Loucy (cell line): ENCODE measurements at regions not wholly inside any gene's neighbourhood (a gene's known extent, or its start where the extent isn't known, plus 50 kb on each side); places are given as distances from the start of the nearest gene placed in this dataset.

Experiments used
- H2AFZ ChIP-seq: fragments of 200-600 bp; sonication (generic); 2 replicates; pipeline ENCODE4 v1.6.0; 2016; ENCODE audit warnings: antibody characterized with exemption, mild to moderate bottlenecking, low read length, moderate library complexity
- H3F3A ChIP-seq: fragments of 200-600 bp; 2 replicates; pipeline ENCODE4 v1.6.0; 2016; ENCODE audit warnings: antibody characterized with exemption, low read depth, mild to moderate bottlenecking
- H3K27me3 ChIP-seq: fragments of 200-600 bp; sonication (generic); 2 replicates; pipeline ENCODE4 v1.6.1; 2014; ENCODE audit warnings: low read length, mild to moderate bottlenecking; ENCODE audit not compliant: insufficient read depth, poor library complexity, severe bottlenecking
- H3K36me3 ChIP-seq: fragments of 200-600 bp; sonication (generic); 2 replicates; pipeline ENCODE4 v1.6.1; 2016; ENCODE audit warnings: low read length; ENCODE audit not compliant: insufficient read depth
- H3K4me1 ChIP-seq: fragments of 200-600 bp; sonication (generic); 2 replicates; pipeline ENCODE4 v1.5.1; 2014; ENCODE audit warnings: low read length, mild to moderate bottlenecking; ENCODE audit not compliant: insufficient read depth, poor library complexity, severe bottlenecking
- H3K4me2 ChIP-seq: fragments of 200-600 bp; sonication (generic); 2 replicates; pipeline ENCODE4 v1.6.0; 2014; ENCODE audit warnings: antibody characterized with exemption, low read length, low read depth, mild to moderate bottlenecking; ENCODE audit not compliant: poor library complexity, severe bottlenecking
- H3K4me3 ChIP-seq: fragments of 200-600 bp; sonication (generic); 2 replicates; pipeline ENCODE4 v1.5.1; 2014; ENCODE audit warnings: low read length, mild to moderate bottlenecking, mixed read lengths; ENCODE audit not compliant: poor library complexity, severe bottlenecking
- H3K79me2 ChIP-seq: fragments of 200-600 bp; sonication (generic); 2 replicates; pipeline ENCODE4 v1.6.1; 2014; ENCODE audit warnings: low read length; ENCODE audit not compliant: insufficient read depth
- H3K9ac ChIP-seq: fragments of 200-600 bp; sonication (generic); 2 replicates; pipeline ENCODE4 v1.6.0; 2014; ENCODE audit warnings: mild to moderate bottlenecking, low read depth, low read length, moderate library complexity; ENCODE audit not compliant: poor library complexity, severe bottlenecking
- H3K9me2 ChIP-seq: fragments of 200-600 bp; sonication (generic); replicated peaks from 2 replicates; pipeline ENCODE4 v1.6.1; 2016; ENCODE audit warnings: low read depth, low read length, mixed read lengths
- H3K9me3 ChIP-seq: fragments of 200-600 bp; sonication (generic); 2 replicates; pipeline ENCODE4 v1.6.1; 2014; ENCODE audit warnings: mild to moderate bottlenecking, antibody characterized with exemption, low read length, low read depth; ENCODE audit not compliant: insufficient read depth
- H4K20me1 ChIP-seq: fragments of 200-600 bp; sonication (generic); 2 replicates; pipeline ENCODE4 v1.6.0; 2014; ENCODE audit warnings: antibody characterized with exemption, low read length, mild to moderate bottlenecking; ENCODE audit not compliant: insufficient read depth, poor library complexity, severe bottlenecking
- EZH2phosphoT487 ChIP-seq: fragments of 200-600 bp; IDR thresholded peaks from 2 replicates; pipeline ENCODE4 v1.6.1; 2018; ENCODE audit warnings: antibody characterized with exemption, mild to moderate bottlenecking, moderate library complexity, borderline replicate concordance
- TF ChIP-seq, protein P1 (sequence below): fragments of 200-600 bp; sonication (generic); conservative IDR thresholded peaks from 2 replicates; pipeline ENCODE4 v1.5.1; 2014; ENCODE audit warnings: mild to moderate bottlenecking, antibody characterized with exemption, low read length

DNA sequence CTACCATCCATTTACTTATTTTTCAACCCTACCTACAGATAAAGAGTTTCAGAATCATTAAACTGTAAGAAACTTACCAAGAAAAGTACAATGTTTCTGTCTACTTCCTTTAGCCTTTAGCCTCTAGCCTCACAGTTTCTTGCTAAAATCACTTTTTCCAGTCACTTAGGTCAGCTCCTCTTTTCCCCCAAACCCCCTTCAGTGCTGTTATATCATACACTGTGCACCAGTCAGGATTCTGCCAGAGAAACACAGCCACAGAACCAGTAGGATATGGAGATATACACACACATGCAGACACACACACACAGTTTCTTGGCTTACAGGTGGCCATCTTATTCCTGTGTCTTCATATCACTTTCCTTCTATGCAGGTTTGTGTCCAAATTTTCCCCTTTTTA, 139.9 kb upstream of the LIPC start:
- no peak overlapping the region for H2AFZ ChIP-seq
- no peak overlapping the region for H3K9ac ChIP-seq
- no peak overlapping the region for H3K4me2 ChIP-seq
- TF ChIP-seq, protein P1, sequence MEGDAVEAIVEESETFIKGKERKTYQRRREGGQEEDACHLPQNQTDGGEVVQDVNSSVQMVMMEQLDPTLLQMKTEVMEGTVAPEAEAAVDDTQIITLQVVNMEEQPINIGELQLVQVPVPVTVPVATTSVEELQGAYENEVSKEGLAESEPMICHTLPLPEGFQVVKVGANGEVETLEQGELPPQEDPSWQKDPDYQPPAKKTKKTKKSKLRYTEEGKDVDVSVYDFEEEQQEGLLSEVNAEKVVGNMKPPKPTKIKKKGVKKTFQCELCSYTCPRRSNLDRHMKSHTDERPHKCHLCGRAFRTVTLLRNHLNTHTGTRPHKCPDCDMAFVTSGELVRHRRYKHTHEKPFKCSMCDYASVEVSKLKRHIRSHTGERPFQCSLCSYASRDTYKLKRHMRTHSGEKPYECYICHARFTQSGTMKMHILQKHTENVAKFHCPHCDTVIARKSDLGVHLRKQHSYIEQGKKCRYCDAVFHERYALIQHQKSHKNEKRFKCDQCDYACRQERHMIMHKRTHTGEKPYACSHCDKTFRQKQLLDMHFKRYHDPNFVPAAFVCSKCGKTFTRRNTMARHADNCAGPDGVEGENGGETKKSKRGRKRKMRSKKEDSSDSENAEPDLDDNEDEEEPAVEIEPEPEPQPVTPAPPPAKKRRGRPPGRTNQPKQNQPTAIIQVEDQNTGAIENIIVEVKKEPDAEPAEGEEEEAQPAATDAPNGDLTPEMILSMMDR: no peak
- TF ChIP-seq EZH2phosphoT487: no peak
- H3F3A ChIP-seq: no peaks in the 10 kb centered on the region
- H3K27me3 ChIP-seq: no peaks in the 10 kb centered on the region
- no peaks in the 10 kb centered on the region for H3K9me2 ChIP-seq
- no peaks in the 10 kb centered on the region for H3K36me3 ChIP-seq
- H3K9me3 ChIP-seq: peaks cover 16% of the 10 kb centered on the region
- H3K4me3 ChIP-seq: no peak overlapping the region
- peaks cover 13% of the 10 kb centered on the region for H3K4me1 ChIP-seq
- H4K20me1 ChIP-seq: no peaks in the 10 kb centered on the region
- H3K79me2 ChIP-seq: no peaks in the 10 kb centered on the region

DNA sequence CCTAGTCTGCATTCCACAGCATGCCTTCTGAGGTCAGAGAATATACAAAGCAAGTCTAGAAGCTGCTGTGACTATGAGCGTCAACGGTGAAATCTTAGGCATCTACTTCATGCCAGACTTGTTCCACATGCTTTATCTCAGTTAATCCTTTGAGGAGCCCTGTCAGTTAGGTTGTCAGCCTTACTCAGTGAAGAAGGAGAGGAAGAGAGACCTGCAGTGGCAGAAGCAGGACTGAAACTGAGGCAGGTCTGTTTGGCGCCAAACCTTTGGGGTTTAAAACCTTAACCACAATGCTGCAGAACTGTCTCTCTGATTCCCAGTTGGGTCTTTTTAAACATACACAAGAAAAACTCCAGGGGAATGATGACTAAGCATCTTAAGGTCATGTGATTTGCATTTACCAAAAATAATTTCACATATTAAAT, 139.0 kb upstream of the LIPC start:
- Histone ChIP-seq H3K9ac (no peak overlapping the region), H3K27me3 (no peaks in the 10 kb centered on the region), H3K9me3 (peaks cover 20% of the 10 kb centered on the region), H2AFZ (no peak overlapping the region), H4K20me1 (no peaks in the 10 kb centered on the region), H3K36me3 (no peaks in the 10 kb centered on the region), H3K4me2 (no peak overlapping the region), H3F3A (no peaks in the 10 kb centered on the region), H3K4me3 (no peak overlapping the region), H3K9me2 (no peaks in the 10 kb centered on the region), H3K79me2 (no peaks in the 10 kb centered on the region), H3K4me1 (peaks cover 7% of the 10 kb centered on the region)
- TF ChIP-seq, protein P1: no peak
- no peak for TF ChIP-seq EZH2phosphoT487

DNA sequence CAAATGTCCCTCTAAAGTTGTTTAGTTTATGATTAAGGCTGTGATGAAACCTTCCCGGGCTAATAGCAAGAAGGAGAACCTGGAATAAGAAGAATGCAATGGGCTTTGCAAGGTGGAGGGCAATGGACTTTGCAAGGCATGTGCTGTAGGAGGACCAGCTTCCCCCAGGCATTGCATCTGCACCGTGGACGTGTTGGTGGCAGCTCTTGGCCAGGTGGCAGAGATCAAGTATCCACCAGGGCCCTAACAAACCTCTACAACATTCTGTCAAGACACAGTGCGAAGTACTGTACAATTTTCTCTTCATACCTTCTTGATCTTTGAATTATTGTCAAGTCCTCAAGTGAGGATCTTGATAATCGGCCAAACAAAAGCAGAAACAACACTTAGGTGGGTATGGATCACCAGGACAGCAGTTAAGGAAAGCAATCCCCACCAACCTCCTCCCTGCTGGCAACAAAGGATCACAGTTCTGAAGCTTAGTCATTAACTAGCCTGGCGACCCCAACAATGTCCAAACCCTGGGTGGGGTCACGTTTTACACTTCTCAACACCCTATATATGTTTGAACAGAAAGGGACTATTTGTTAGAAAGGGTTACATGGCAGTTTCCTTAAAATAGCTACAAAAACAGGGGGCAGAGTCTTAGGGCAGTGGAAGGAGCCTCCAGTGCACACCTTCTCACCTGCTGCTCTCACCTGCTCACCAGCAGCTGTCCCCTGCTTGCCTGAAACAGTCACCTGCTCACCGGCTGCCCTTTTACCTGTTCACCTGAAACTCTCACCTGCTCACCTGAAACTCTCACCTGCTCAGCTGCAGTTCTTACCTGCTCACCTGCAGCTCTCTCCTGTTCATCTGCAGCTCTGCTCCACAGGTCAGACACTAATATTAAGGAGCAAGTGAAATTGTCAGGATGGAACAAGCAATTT, 137.9 kb upstream of the LIPC start:
- H4K20me1 ChIP-seq: no peaks in the 10 kb centered on the region
- TF ChIP-seq EZH2phosphoT487: no peak
- TF ChIP-seq, protein P1: no peak
- no peaks in the 10 kb centered on the region for H3K36me3 ChIP-seq
- no peak overlapping the region for H3K4me3 ChIP-seq
- no peaks in the 10 kb centered on the region for H3F3A ChIP-seq
- H3K9ac ChIP-seq: no peak overlapping the region
- no peak overlapping the region for H2AFZ ChIP-seq
- H3K4me2 ChIP-seq: no peak overlapping the region
- H3K4me1 ChIP-seq: peaks cover 7% of the 10 kb centered on the region
- H3K27me3 ChIP-seq: no peaks in the 10 kb centered on the region
- H3K9me3 ChIP-seq: peaks cover 20% of the 10 kb centered on the region
- H3K9me2 ChIP-seq: no peaks in the 10 kb centered on the region
- no peaks in the 10 kb centered on the region for H3K79me2 ChIP-seq
